K562 (cell line): ENCODE measurements at regions not wholly inside any gene's neighbourhood (a gene's known extent, or its start where the extent isn't known, plus 50 kb on each side); places are given as distances from the start of the nearest gene placed in this dataset.

Experiments
- ATAC-seq: fragments of 200-7000 bp; cut with Tn5 transposase; 3 replicates; pipeline ENCODE4 v1.9.1; 2020; ENCODE audit warnings: moderate library complexity
- BruUV-seq: library from RNA; stranded (reverse); fragments of 400-500 nt; replicated peaks from 2 replicates; lab custom pipeline; 2021; lab: Mats Ljungman, UMichigan
- CTCF ChIA-PET: fragments of 300-600 bp; formaldehyde crosslinking; extraction: SDS; loops from one replicate; lab custom pipeline; 2021; ENCODE audit warnings: low intra/inter-chr PET ratio; lab: Yijun Ruan, JAX
- POLR2A ChIA-PET: fragments of 300-600, 350-650 bp; sonication (Branson Sonifier 250); formaldehyde crosslinking; extraction: SDS; loops from one replicate; lab custom pipeline; 2021; ENCODE audit warnings: antibody characterized with exemption, inconsistent platforms; lab: Yijun Ruan, JAX
- DNase-seq, 4 experiments: peaks; one replicate each; pipeline versions ENCODE4 v3.0.0 to v3.0.0-alpha.2; 2011 to 2018; ENCODE audit warnings: low spot score in 3 of 4, mixed read lengths in 3 of 4; ENCODE audit errors: extremely low read depth in 1 of 4
- FAIRE-seq: peaks from 2 replicates; lab custom pipeline; 2011; peaks lifted over from hg19 to GRCh38; lab: Jason Lieb, UNC
- H2AFZ ChIP-seq: 2 replicates; pipeline ENCODE4 v1.6.0; 2011; ENCODE audit warnings: low read depth, low read length, control low read depth, inconsistent platforms
- H3K27ac ChIP-seq: fragments of 200-600 bp; 3 replicates; pipeline ENCODE4 v1.8.0; 2011; ENCODE audit warnings: low read depth, mild to moderate bottlenecking, control low read depth, inconsistent platforms, low read length, moderate library complexity, mixed read lengths; ENCODE audit errors: extremely low read depth
- H3K27me3 ChIP-seq, 2 experiments: fragments of 300-600 bp in 1 of 2; 2 replicates in 1 of 2; 3 replicates in 1 of 2; pipeline versions ENCODE4 v1.6.0 to v1.8.0; 2011; ENCODE audit warnings: inconsistent platforms in 2 of 2, low read length in 2 of 2, mild to moderate bottlenecking in 1 of 2, mixed read lengths in 1 of 2, moderate library complexity in 1 of 2; ENCODE audit not compliant: control insufficient read depth in 2 of 2, insufficient read depth in 2 of 2
- H3K36me3 ChIP-seq: fragments of 300-600 bp; 3 replicates; pipeline ENCODE4 v1.8.0; 2011; ENCODE audit warnings: mild to moderate bottlenecking, low read length, inconsistent platforms; ENCODE audit not compliant: control insufficient read depth, insufficient read depth
- H3K4me1 ChIP-seq, 2 experiments: fragments of 200-600 bp in 1 of 2; replicated peaks in 1 of 2; 2 replicates in 1 of 2; 3 replicates in 1 of 2; pipeline versions ENCODE4 v1.5.1 to v1.8.0; 2011; ENCODE audit warnings: inconsistent platforms in 2 of 2, low read length in 2 of 2, mild to moderate bottlenecking in 1 of 2, mixed read lengths in 1 of 2, moderate library complexity in 1 of 2; ENCODE audit not compliant: control insufficient read depth in 2 of 2, insufficient read depth in 2 of 2
- H3K4me2 ChIP-seq: 2 replicates; pipeline ENCODE4 v1.6.1; 2011; ENCODE audit warnings: low read length, control low read depth, inconsistent platforms, mixed read lengths; ENCODE audit not compliant: insufficient read depth
- H3K4me3 ChIP-seq: fragments of 200-600 bp; sonication (generic), shearing (Covaris generic); 2 replicates; pipeline ENCODE4 v1.5.1; 2016; ENCODE audit warnings: control low read depth, inconsistent platforms
- H3K79me2 ChIP-seq: fragments of 200-600 bp; 3 replicates; pipeline ENCODE4 v1.8.0; 2011; ENCODE audit warnings: low read length, inconsistent platforms; ENCODE audit not compliant: control insufficient read depth, insufficient read depth
- H3K9ac ChIP-seq, 2 experiments: 2 replicates each; pipeline versions ENCODE4 v1.6.0 to v1.6.1; 2011; ENCODE audit warnings: low read depth in 2 of 2, low read length in 2 of 2, control low read depth in 1 of 2, inconsistent platforms in 1 of 2, mild to moderate bottlenecking in 1 of 2, mixed read lengths in 1 of 2; ENCODE audit not compliant: insufficient read depth in 1 of 2
- H3K9me1 ChIP-seq: one replicate; pipeline ENCODE4 v1.6.0; 2011; ENCODE audit warnings: inconsistent platforms, mild to moderate bottlenecking, low read length, moderate library complexity; ENCODE audit not compliant: control insufficient read depth, insufficient read depth
- H3K9me3 ChIP-seq: replicated peaks from 2 replicates; pipeline ENCODE4 v1.5.1; 2011; ENCODE audit warnings: low read depth, low read length, inconsistent platforms; ENCODE audit not compliant: control insufficient read depth, insufficient read depth
- H4K20me1 ChIP-seq: replicated peaks from 2 replicates; pipeline ENCODE4 v1.6.1; 2011; ENCODE audit warnings: low read length, inconsistent platforms, mixed read lengths; ENCODE audit not compliant: control insufficient read depth, insufficient read depth
- ARID2 ChIP-seq: fragments of 450-650 bp; IDR thresholded peaks from 2 replicates; pipeline ENCODE4 v1.6.1; 2017; ENCODE audit warnings: antibody characterized with exemption, mild to moderate bottlenecking
- ATF3 ChIP-seq, 2 experiments: fragments of 450-650 bp in 1 of 2; sonication (generic) in 1 of 2; formaldehyde crosslinking in 1 of 2; IDR thresholded peaks in 1 of 2; conservative IDR thresholded peaks in 1 of 2; 2 replicates each; pipeline versions ENCODE4 v1.6.1 to v1.8.1; 2016 to 2023; ENCODE audit warnings: mild to moderate bottlenecking in 2 of 2, moderate library complexity in 2 of 2, inconsistent platforms in 1 of 2, missing genetic modification reagents in 1 of 2
- EZH2 ChIP-seq: IDR thresholded peaks from 2 replicates; pipeline ENCODE4 v1.6.1; 2012; ENCODE audit warnings: low read depth, mild to moderate bottlenecking, inconsistent platforms, low read length, borderline replicate concordance
- MAFG ChIP-seq: fragments of 450-650 bp; conservative IDR thresholded peaks from 2 replicates; pipeline ENCODE4 v1.6.1; 2016; ENCODE audit warnings: missing genetic modification characterization, missing compliant biosample characterization
- POLR3G ChIP-seq: IDR thresholded peaks from 2 replicates; pipeline ENCODE4 v1.6.1; 2011; ENCODE audit not compliant: insufficient read length, insufficient replicate concordance; ENCODE audit errors: extremely low read depth
- PPARD ChIP-seq: fragments of 250-450 bp; sonication (Bioruptor Pico); IDR thresholded peaks from 2 replicates; pipeline ENCODE4 v1.8.0; 2022; ENCODE audit warnings: inconsistent platforms, mild to moderate bottlenecking, moderate library complexity
- RFX1 ChIP-seq: fragments of 450-650 bp; IDR thresholded peaks from 2 replicates; pipeline ENCODE4 v1.6.1; 2016; ENCODE audit warnings: mild to moderate bottlenecking, moderate library complexity
- WGBS: fragments of 100-300 bp; shearing (Covaris generic); methylation state at CpG from one replicate; pipeline ENCODE4 v1.1.6; 2016; ENCODE audit warnings: low coverage, mixed read lengths; ENCODE audit not compliant: insufficient coverage; ENCODE audit errors: missing lambda C conversion rate; 5-methylcytosine and 5-hydroxymethylcytosine counted together
- in situ Hi-C: fragments of 300-500 bp; cut with MboI; formaldehyde crosslinking; loops from 4 replicates; pipeline ENCODE4 v1.15.0; 2018; ENCODE audit warnings: inconsistent platforms, mixed read lengths
- intact Hi-C: fragments of 100-400 bp; cut with micrococcal nuclease; formaldehyde crosslinking; loops from 2 replicates; pipeline ENCODE4 v1.14.2; 2022
- TF ChIP-seq, protein P1 (sequence below): fragments of 250-450 bp; sonication (Bioruptor Pico); IDR thresholded peaks from 2 replicates; pipeline ENCODE4 v1.5.0; 2021

- Histone ChIP-seq H3K4me3 (no peak overlapping the region), H3K27ac (no peak overlapping the region), H3K4me1 (no peaks in the 10 kb centered on the region), H3K27me3 (no peaks in the 10 kb centered on the region), H3K9me3 (no peaks in the 10 kb centered on the region), H3K9ac (no peak overlapping the region), H4K20me1 (no peaks in the 10 kb centered on the region), H3K36me3 (no peaks in the 10 kb centered on the region), H3K79me2 (no peaks in the 10 kb centered on the region), H3K4me2 (no peak overlapping the region), H3K9me1 (no peaks in the 10 kb centered on the region), H2AFZ (no peak overlapping the region)
- WGBS: 0% methylated on average over 3 of the region's 3 CpGs
- ChIA-PET POLR2A (no interaction called here), CTCF (no interaction called here)
- no peak for ATAC-seq
- no peak for FAIRE-seq
- in situ Hi-C loops (no loop called here), intact Hi-C loops (no loop called here)
- TF ChIP-seq POLR3G (no peak), PPARD (no peak), MAFG (tag) (no peak), ATF3 (IDR thresholded peaks at IDR 0.05) (0 out of 2 replicates have a peak, but pooled peaks have one; percentile 12), ATF3 (CRISPR knock-in tag; conservative IDR thresholded peaks at IDR 0.05) (no peak), EZH2 (no peak), RFX1 (no peak), ARID2 (no peak)
- TF ChIP-seq, protein P1, sequence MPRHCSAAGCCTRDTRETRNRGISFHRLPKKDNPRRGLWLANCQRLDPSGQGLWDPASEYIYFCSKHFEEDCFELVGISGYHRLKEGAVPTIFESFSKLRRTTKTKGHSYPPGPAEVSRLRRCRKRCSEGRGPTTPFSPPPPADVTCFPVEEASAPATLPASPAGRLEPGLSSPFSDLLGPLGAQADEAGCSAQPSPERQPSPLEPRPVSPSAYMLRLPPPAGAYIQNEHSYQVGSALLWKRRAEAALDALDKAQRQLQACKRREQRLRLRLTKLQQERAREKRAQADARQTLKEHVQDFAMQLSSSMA: no peak
- DNase-seq: no peak
- BruUV-seq: no TSS peak
These were observed 222.9 kb downstream of the DPY19L2 start for GRCh38 chr12:63445224-63445880.
